ENCODE measurements at regions not wholly inside any gene's neighbourhood (a gene's known extent, or its start where the extent isn't known, plus 50 kb on each side); places are given as distances from the start of the nearest gene placed in this dataset.

GRCh38 chr1:4494027-4494426 is 160.4 kb upstream of the AJAP1 start:
- TF ChIP-seq CTCF (IDR thresholded peaks at IDR 0.05) (no peak), POLR2A (IDR thresholded peaks at IDR 0.05) (no peak)
